CD14-positive monocyte (primary cell): ENCODE measurements at regions not wholly inside any gene's neighbourhood (a gene's known extent, or its start where the extent isn't known, plus 50 kb on each side); places are given as distances from the start of the nearest gene placed in this dataset.

Experiments used
- DNase-seq, 3 donors: peaks; one replicate each; pipeline ENCODE4 v3.0.0-alpha.2; 2011 to 2022
- H2AFZ ChIP-seq: 2 replicates; pipeline ENCODE4 v1.6.0; 2012; ENCODE audit warnings: mild to moderate bottlenecking, low read depth, low read length, inconsistent platforms; ENCODE audit not compliant: insufficient read depth, poor library complexity, severe bottlenecking
- H3K27ac ChIP-seq, 2 donors: 1 replicate in 1 of 2; 2 replicates in 1 of 2; pipeline ENCODE4 v1.5.1; 2012 to 2013; ENCODE audit warnings: low read length in 2 of 2, control low read depth in 1 of 2, inconsistent platforms in 1 of 2, low read depth in 1 of 2, mild to moderate bottlenecking in 1 of 2
- H3K27me3 ChIP-seq, 2 donors: one replicate each; pipeline versions ENCODE4 v1.6.0 to v1.6.1; 2011 to 2013; ENCODE audit warnings: low read length in 2 of 2; ENCODE audit not compliant: control insufficient read depth in 2 of 2, insufficient read depth in 2 of 2
- H3K36me3 ChIP-seq, 2 donors: replicated peaks in 1 of 2; 1 replicate in 1 of 2; 2 replicates in 1 of 2; pipeline versions ENCODE4 v1.5.1 to v1.6.1; 2012 to 2013; ENCODE audit warnings: low read length in 2 of 2, control low read depth in 1 of 2, inconsistent platforms in 1 of 2, mild to moderate bottlenecking in 1 of 2; ENCODE audit not compliant: insufficient read depth in 2 of 2, control insufficient read depth in 1 of 2
- H3K4me1 ChIP-seq, 2 donors: 1 replicate in 1 of 2; 2 replicates in 1 of 2; pipeline versions ENCODE4 v1.5.1 to v1.6.1; 2012 to 2013; ENCODE audit warnings: low read length in 2 of 2, control low read depth in 1 of 2, inconsistent platforms in 1 of 2, mild to moderate bottlenecking in 1 of 2, moderate library complexity in 1 of 2; ENCODE audit not compliant: insufficient read depth in 2 of 2, control insufficient read depth in 1 of 2
- H3K4me2 ChIP-seq: replicated peaks from 2 replicates; pipeline ENCODE3; 2012; ENCODE audit warnings: low read length, moderate library complexity, mild to moderate bottlenecking; ENCODE audit not compliant: poor library complexity, severe bottlenecking; ENCODE audit errors: extremely low read depth
- H3K4me3 ChIP-seq, 3 experiments: fragments of 200-600 bp in 1 of 3; sonication (generic) in 1 of 3; replicated peaks in 1 of 3; 1 replicate in 2 of 3; 2 replicates in 1 of 3; pipeline ENCODE4 v1.5.1; 2011 to 2013; ENCODE audit warnings: low read length in 3 of 3, mild to moderate bottlenecking in 3 of 3, control low read depth in 2 of 3, low read depth in 2 of 3, inconsistent platforms in 1 of 3, moderate library complexity in 1 of 3
- H3K79me2 ChIP-seq: 2 replicates; pipeline ENCODE4 v1.6.0; 2012; ENCODE audit warnings: mild to moderate bottlenecking, control low read depth, inconsistent platforms, low read length, moderate library complexity; ENCODE audit not compliant: insufficient read depth
- H3K9ac ChIP-seq: 2 replicates; pipeline ENCODE4 v1.6.0; 2017; ENCODE audit warnings: low read length, mild to moderate bottlenecking; ENCODE audit not compliant: insufficient read depth, poor library complexity, severe bottlenecking
- H3K9me3 ChIP-seq, 2 donors: replicated peaks in 1 of 2; 1 replicate in 1 of 2; 2 replicates in 1 of 2; pipeline versions ENCODE4 v1.5.1 to v1.6.1; 2012 to 2013; ENCODE audit warnings: low read length in 2 of 2, control low read depth in 1 of 2; ENCODE audit not compliant: control insufficient read depth in 1 of 2, insufficient read depth in 1 of 2
- H4K20me1 ChIP-seq: 2 replicates; pipeline ENCODE4 v1.6.0; 2012; ENCODE audit warnings: mild to moderate bottlenecking, low read length, control low read depth, moderate library complexity; ENCODE audit not compliant: insufficient read depth
- H3K27ac Mint-ChIP-seq, 7 donors: one replicate each; pipeline ENCODE4 v1.8.0; 2020; ENCODE audit warnings: mild to moderate bottlenecking in 7 of 7, mixed read lengths in 7 of 7, moderate library complexity in 6 of 7, inconsistent platforms in 2 of 7
- H3K27me3 Mint-ChIP-seq, 3 donors: one replicate each; pipeline ENCODE4 v1.8.0; 2021 to 2022; ENCODE audit warnings: low read depth in 3 of 3, mild to moderate bottlenecking in 3 of 3, mixed read lengths in 3 of 3, moderate library complexity in 3 of 3, inconsistent platforms in 1 of 3
- H3K36me3 Mint-ChIP-seq, 2 donors: one replicate each; pipeline ENCODE4 v1.8.0; 2020; ENCODE audit warnings: mixed read lengths in 2 of 2, inconsistent platforms in 1 of 2, mild to moderate bottlenecking in 1 of 2
- H3K4me1 Mint-ChIP-seq: one replicate; pipeline ENCODE4 v1.8.0; 2020; ENCODE audit warnings: mild to moderate bottlenecking, mixed read lengths
- H3K4me3 Mint-ChIP-seq, 2 donors: one replicate each; pipeline ENCODE4 v1.8.0; 2020; ENCODE audit warnings: mild to moderate bottlenecking in 2 of 2, mixed read lengths in 2 of 2, moderate library complexity in 1 of 2
- H3K9me3 Mint-ChIP-seq, 7 donors: one replicate each; pipeline ENCODE4 v1.8.0; 2020 to 2022; ENCODE audit warnings: mixed read lengths in 7 of 7, mild to moderate bottlenecking in 6 of 7, moderate library complexity in 6 of 7, inconsistent platforms in 2 of 7
- WGBS: methylation state at CpG from one replicate; pipeline ENCODE4 v1.1.5; 2013; ENCODE audit warnings: missing lambda C conversion rate; ENCODE audit not compliant: insufficient coverage; 5-methylcytosine and 5-hydroxymethylcytosine counted together
- intact Hi-C, 2 donors: fragments of 100-400 bp; cut with micrococcal nuclease; formaldehyde crosslinking; loops; one replicate each; pipeline versions ENCODE4 v1.15.0 to v1.15.1; 2023
- TF ChIP-seq, protein P1 (sequence below): fragments of 200-600 bp; IDR thresholded peaks from one replicate; pipeline ENCODE4 v1.8.0; 2022; ENCODE audit warnings: antibody characterized with exemption, mild to moderate bottlenecking

GRCh38 chr14:97036086-97036852, 239.1 kb downstream of the VRK1 start:
- H3K9me3 Mint-ChIP-seq, result peaks cover 6 to 33% (median 26%) of the 10 kb centered on the region in 7 donors
- Histone ChIP-seq H2AFZ (no peak overlapping the region), H3K79me2 (no peaks in the 10 kb centered on the region), H3K4me1 (no peaks in the 10 kb centered on the region), H4K20me1 (no peaks in the 10 kb centered on the region), H3K9ac (no peak overlapping the region), H3K4me3 (no peak overlapping the region), H3K27ac (no peak overlapping the region), H3K9me3 (peaks cover 14 to 30% of the 10 kb centered on the region in 2 donors), H3K36me3 (no peaks in the 10 kb centered on the region), H3K27me3 (peaks cover 19 to 42% of the 10 kb centered on the region in 2 donors), H3K4me2 (no peak overlapping the region)
- H3K27ac Mint-ChIP-seq, result no peak overlapping the region
- no peaks in the 10 kb centered on the region for H3K36me3 Mint-ChIP-seq
- peaks cover 38 to 50% (median 40%) of the 10 kb centered on the region in 3 donors for H3K27me3 Mint-ChIP-seq
- H3K4me1 Mint-ChIP-seq, result no peaks in the 10 kb centered on the region
- no peak overlapping the region for H3K4me3 Mint-ChIP-seq
- DNase-seq, result no peak
- intact Hi-C loops, result no loop called here
- TF ChIP-seq, protein P1, sequence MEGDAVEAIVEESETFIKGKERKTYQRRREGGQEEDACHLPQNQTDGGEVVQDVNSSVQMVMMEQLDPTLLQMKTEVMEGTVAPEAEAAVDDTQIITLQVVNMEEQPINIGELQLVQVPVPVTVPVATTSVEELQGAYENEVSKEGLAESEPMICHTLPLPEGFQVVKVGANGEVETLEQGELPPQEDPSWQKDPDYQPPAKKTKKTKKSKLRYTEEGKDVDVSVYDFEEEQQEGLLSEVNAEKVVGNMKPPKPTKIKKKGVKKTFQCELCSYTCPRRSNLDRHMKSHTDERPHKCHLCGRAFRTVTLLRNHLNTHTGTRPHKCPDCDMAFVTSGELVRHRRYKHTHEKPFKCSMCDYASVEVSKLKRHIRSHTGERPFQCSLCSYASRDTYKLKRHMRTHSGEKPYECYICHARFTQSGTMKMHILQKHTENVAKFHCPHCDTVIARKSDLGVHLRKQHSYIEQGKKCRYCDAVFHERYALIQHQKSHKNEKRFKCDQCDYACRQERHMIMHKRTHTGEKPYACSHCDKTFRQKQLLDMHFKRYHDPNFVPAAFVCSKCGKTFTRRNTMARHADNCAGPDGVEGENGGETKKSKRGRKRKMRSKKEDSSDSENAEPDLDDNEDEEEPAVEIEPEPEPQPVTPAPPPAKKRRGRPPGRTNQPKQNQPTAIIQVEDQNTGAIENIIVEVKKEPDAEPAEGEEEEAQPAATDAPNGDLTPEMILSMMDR, result no peak
- WGBS, result 71% methylated on average over 6 of the region's 16 CpGs

DNA sequence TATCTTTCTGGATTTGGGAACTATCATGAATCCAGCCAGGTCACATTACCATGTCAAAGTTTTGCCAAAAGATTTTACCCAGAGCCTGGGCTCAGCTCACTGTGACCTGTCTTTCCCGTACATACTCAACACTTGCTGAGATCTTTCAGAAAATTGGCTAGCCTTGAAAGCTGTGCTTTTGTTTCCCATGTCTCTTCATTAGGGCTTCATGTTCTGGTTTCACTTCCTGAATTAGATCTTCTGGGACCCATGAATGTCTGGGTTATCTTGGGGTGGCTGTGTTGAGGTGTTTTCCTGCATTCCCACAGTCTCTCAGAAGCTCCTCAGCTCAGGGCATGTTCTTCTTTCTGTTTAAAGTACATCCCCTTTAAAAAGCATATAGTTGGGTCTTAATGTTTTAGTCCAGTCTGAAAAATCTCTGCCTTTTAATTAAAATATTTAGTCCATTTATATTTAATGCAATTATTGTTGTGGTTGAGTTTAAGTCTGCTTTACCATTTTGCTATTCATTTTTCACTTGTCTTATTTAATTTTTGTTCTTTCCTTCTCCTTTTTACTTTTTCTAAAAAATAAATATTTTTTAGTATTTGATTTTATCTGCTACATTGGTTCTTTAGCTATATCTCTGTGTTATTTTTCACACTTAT, 242.7 kb downstream of the VRK1 start:
- TF ChIP-seq, protein P1, result no peak
- 85% methylated on average over 1 of the region's 1 CpG for WGBS
- peaks cover 3 to 25% (median 17%) of the 10 kb centered on the region in 7 donors for H3K9me3 Mint-ChIP-seq
- DNase-seq, result no peak
- Histone ChIP-seq H4K20me1 (no peaks in the 10 kb centered on the region), H3K4me3 (no peak overlapping the region), H3K9ac (no peak overlapping the region), H3K27me3 (peaks cover 2 to 9% of the 10 kb centered on the region in 2 donors), H2AFZ (no peak overlapping the region), H3K79me2 (no peaks in the 10 kb centered on the region), H3K36me3 (no peaks in the 10 kb centered on the region), H3K4me2 (no peak overlapping the region), H3K9me3 (peaks cover 11 to 16% of the 10 kb centered on the region in 2 donors), H3K27ac (no peak overlapping the region), H3K4me1 (no peaks in the 10 kb centered on the region)
- intact Hi-C loops, result no loop called here
- peaks cover 10 to 18% (median 16%) of the 10 kb centered on the region in 3 donors for H3K27me3 Mint-ChIP-seq
- no peaks in the 10 kb centered on the region for H3K36me3 Mint-ChIP-seq
- no peak overlapping the region for H3K4me3 Mint-ChIP-seq
- H3K27ac Mint-ChIP-seq, result no peak overlapping the region
- no peaks in the 10 kb centered on the region for H3K4me1 Mint-ChIP-seq
